CD14-positive monocyte (primary cell): ENCODE measurements at regions not wholly inside any gene's neighbourhood (a gene's known extent, or its start where the extent isn't known, plus 50 kb on each side); places are given as distances from the start of the nearest gene placed in this dataset.

ENCODE experiments used
- DNase-seq, 3 donors: peaks; one replicate each; pipeline ENCODE4 v3.0.0-alpha.2; 2011 to 2022
- H2AFZ ChIP-seq: 2 replicates; pipeline ENCODE4 v1.6.0; 2012; ENCODE audit warnings: mild to moderate bottlenecking, low read depth, low read length, inconsistent platforms; ENCODE audit not compliant: insufficient read depth, poor library complexity, severe bottlenecking
- H3K27ac ChIP-seq, 2 donors: 1 replicate in 1 of 2; 2 replicates in 1 of 2; pipeline ENCODE4 v1.5.1; 2012 to 2013; ENCODE audit warnings: low read length in 2 of 2, control low read depth in 1 of 2, inconsistent platforms in 1 of 2, low read depth in 1 of 2, mild to moderate bottlenecking in 1 of 2
- H3K27me3 ChIP-seq, 2 donors: one replicate each; pipeline versions ENCODE4 v1.6.0 to v1.6.1; 2011 to 2013; ENCODE audit warnings: low read length in 2 of 2; ENCODE audit not compliant: control insufficient read depth in 2 of 2, insufficient read depth in 2 of 2
- H3K36me3 ChIP-seq, 2 donors: replicated peaks in 1 of 2; 1 replicate in 1 of 2; 2 replicates in 1 of 2; pipeline versions ENCODE4 v1.5.1 to v1.6.1; 2012 to 2013; ENCODE audit warnings: low read length in 2 of 2, control low read depth in 1 of 2, inconsistent platforms in 1 of 2, mild to moderate bottlenecking in 1 of 2; ENCODE audit not compliant: insufficient read depth in 2 of 2, control insufficient read depth in 1 of 2
- H3K4me1 ChIP-seq, 2 donors: 1 replicate in 1 of 2; 2 replicates in 1 of 2; pipeline versions ENCODE4 v1.5.1 to v1.6.1; 2012 to 2013; ENCODE audit warnings: low read length in 2 of 2, control low read depth in 1 of 2, inconsistent platforms in 1 of 2, mild to moderate bottlenecking in 1 of 2, moderate library complexity in 1 of 2; ENCODE audit not compliant: insufficient read depth in 2 of 2, control insufficient read depth in 1 of 2
- H3K4me2 ChIP-seq: replicated peaks from 2 replicates; pipeline ENCODE3; 2012; ENCODE audit warnings: low read length, moderate library complexity, mild to moderate bottlenecking; ENCODE audit not compliant: poor library complexity, severe bottlenecking; ENCODE audit errors: extremely low read depth
- H3K4me3 ChIP-seq, 3 experiments: fragments of 200-600 bp in 1 of 3; sonication (generic) in 1 of 3; replicated peaks in 1 of 3; 1 replicate in 2 of 3; 2 replicates in 1 of 3; pipeline ENCODE4 v1.5.1; 2011 to 2013; ENCODE audit warnings: low read length in 3 of 3, mild to moderate bottlenecking in 3 of 3, control low read depth in 2 of 3, low read depth in 2 of 3, inconsistent platforms in 1 of 3, moderate library complexity in 1 of 3
- H3K79me2 ChIP-seq: 2 replicates; pipeline ENCODE4 v1.6.0; 2012; ENCODE audit warnings: mild to moderate bottlenecking, control low read depth, inconsistent platforms, low read length, moderate library complexity; ENCODE audit not compliant: insufficient read depth
- H3K9ac ChIP-seq: 2 replicates; pipeline ENCODE4 v1.6.0; 2017; ENCODE audit warnings: low read length, mild to moderate bottlenecking; ENCODE audit not compliant: insufficient read depth, poor library complexity, severe bottlenecking
- H3K9me3 ChIP-seq, 2 donors: replicated peaks in 1 of 2; 1 replicate in 1 of 2; 2 replicates in 1 of 2; pipeline versions ENCODE4 v1.5.1 to v1.6.1; 2012 to 2013; ENCODE audit warnings: low read length in 2 of 2, control low read depth in 1 of 2; ENCODE audit not compliant: control insufficient read depth in 1 of 2, insufficient read depth in 1 of 2
- H4K20me1 ChIP-seq: 2 replicates; pipeline ENCODE4 v1.6.0; 2012; ENCODE audit warnings: mild to moderate bottlenecking, low read length, control low read depth, moderate library complexity; ENCODE audit not compliant: insufficient read depth
- H3K27ac Mint-ChIP-seq, 7 donors: one replicate each; pipeline ENCODE4 v1.8.0; 2020; ENCODE audit warnings: mild to moderate bottlenecking in 7 of 7, mixed read lengths in 7 of 7, moderate library complexity in 6 of 7, inconsistent platforms in 2 of 7
- H3K27me3 Mint-ChIP-seq, 3 donors: one replicate each; pipeline ENCODE4 v1.8.0; 2021 to 2022; ENCODE audit warnings: low read depth in 3 of 3, mild to moderate bottlenecking in 3 of 3, mixed read lengths in 3 of 3, moderate library complexity in 3 of 3, inconsistent platforms in 1 of 3
- H3K36me3 Mint-ChIP-seq, 2 donors: one replicate each; pipeline ENCODE4 v1.8.0; 2020; ENCODE audit warnings: mixed read lengths in 2 of 2, inconsistent platforms in 1 of 2, mild to moderate bottlenecking in 1 of 2
- H3K4me1 Mint-ChIP-seq: one replicate; pipeline ENCODE4 v1.8.0; 2020; ENCODE audit warnings: mild to moderate bottlenecking, mixed read lengths
- H3K4me3 Mint-ChIP-seq, 2 donors: one replicate each; pipeline ENCODE4 v1.8.0; 2020; ENCODE audit warnings: mild to moderate bottlenecking in 2 of 2, mixed read lengths in 2 of 2, moderate library complexity in 1 of 2
- H3K9me3 Mint-ChIP-seq, 7 donors: one replicate each; pipeline ENCODE4 v1.8.0; 2020 to 2022; ENCODE audit warnings: mixed read lengths in 7 of 7, mild to moderate bottlenecking in 6 of 7, moderate library complexity in 6 of 7, inconsistent platforms in 2 of 7
- WGBS: methylation state at CpG from one replicate; pipeline ENCODE4 v1.1.5; 2013; ENCODE audit warnings: missing lambda C conversion rate; ENCODE audit not compliant: insufficient coverage; 5-methylcytosine and 5-hydroxymethylcytosine counted together
- intact Hi-C, 2 donors: fragments of 100-400 bp; cut with micrococcal nuclease; formaldehyde crosslinking; loops; one replicate each; pipeline versions ENCODE4 v1.15.0 to v1.15.1; 2023
- TF ChIP-seq, protein P1 (sequence below): fragments of 200-600 bp; IDR thresholded peaks from one replicate; pipeline ENCODE4 v1.8.0; 2022; ENCODE audit warnings: antibody characterized with exemption, mild to moderate bottlenecking

DNA sequence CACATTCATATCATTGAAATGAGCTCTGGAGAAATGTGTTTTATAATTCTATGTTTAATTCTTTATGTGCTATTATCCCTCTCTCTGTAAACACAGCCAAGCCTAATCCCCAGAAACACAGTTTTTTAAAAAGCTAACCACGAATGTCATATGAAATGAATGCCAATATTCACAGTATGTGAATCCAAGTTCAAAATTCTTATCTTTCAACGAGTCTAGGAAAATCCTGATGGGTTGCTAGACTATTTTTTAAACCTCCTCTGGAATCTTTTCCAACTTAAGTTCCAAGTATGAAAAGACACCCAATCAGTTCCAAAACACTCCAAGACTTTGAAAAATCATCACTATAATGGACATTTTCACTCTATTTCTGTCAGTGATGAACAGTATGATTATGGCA, 689.3 kb downstream of the HACE1 start:
- TF ChIP-seq, protein P1, sequence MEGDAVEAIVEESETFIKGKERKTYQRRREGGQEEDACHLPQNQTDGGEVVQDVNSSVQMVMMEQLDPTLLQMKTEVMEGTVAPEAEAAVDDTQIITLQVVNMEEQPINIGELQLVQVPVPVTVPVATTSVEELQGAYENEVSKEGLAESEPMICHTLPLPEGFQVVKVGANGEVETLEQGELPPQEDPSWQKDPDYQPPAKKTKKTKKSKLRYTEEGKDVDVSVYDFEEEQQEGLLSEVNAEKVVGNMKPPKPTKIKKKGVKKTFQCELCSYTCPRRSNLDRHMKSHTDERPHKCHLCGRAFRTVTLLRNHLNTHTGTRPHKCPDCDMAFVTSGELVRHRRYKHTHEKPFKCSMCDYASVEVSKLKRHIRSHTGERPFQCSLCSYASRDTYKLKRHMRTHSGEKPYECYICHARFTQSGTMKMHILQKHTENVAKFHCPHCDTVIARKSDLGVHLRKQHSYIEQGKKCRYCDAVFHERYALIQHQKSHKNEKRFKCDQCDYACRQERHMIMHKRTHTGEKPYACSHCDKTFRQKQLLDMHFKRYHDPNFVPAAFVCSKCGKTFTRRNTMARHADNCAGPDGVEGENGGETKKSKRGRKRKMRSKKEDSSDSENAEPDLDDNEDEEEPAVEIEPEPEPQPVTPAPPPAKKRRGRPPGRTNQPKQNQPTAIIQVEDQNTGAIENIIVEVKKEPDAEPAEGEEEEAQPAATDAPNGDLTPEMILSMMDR = no peak
- H3K4me1 ChIP-seq = no peaks in the 10 kb centered on the region
- no peaks in the 10 kb centered on the region for H3K79me2 ChIP-seq
- H3K4me3 ChIP-seq = no peak overlapping the region
- no peaks in the 10 kb centered on the region for H4K20me1 ChIP-seq
- Mint-ChIP-seq H3K27me3 (no peaks in the 10 kb centered on the region), H3K4me3 (no peak overlapping the region), H3K27ac (no peak overlapping the region), H3K9me3 (peaks cover 0 to 8% (median 6%) of the 10 kb centered on the region in 7 donors), H3K36me3 (no peaks in the 10 kb centered on the region), H3K4me1 (no peaks in the 10 kb centered on the region)
- H3K27me3 ChIP-seq = no peaks in the 10 kb centered on the region
- DNase-seq = no peak
- H3K9me3 ChIP-seq = peaks cover 0 to 3% of the 10 kb centered on the region in 2 donors
- 79% methylated on average over 2 of the region's 2 CpGs for WGBS
- H2AFZ ChIP-seq = no peak overlapping the region
- no peak overlapping the region for H3K9ac ChIP-seq
- H3K36me3 ChIP-seq = no peaks in the 10 kb centered on the region
- no peak overlapping the region for H3K4me2 ChIP-seq
- H3K27ac ChIP-seq = no peak overlapping the region
- intact Hi-C loops = no loop called here

DNA sequence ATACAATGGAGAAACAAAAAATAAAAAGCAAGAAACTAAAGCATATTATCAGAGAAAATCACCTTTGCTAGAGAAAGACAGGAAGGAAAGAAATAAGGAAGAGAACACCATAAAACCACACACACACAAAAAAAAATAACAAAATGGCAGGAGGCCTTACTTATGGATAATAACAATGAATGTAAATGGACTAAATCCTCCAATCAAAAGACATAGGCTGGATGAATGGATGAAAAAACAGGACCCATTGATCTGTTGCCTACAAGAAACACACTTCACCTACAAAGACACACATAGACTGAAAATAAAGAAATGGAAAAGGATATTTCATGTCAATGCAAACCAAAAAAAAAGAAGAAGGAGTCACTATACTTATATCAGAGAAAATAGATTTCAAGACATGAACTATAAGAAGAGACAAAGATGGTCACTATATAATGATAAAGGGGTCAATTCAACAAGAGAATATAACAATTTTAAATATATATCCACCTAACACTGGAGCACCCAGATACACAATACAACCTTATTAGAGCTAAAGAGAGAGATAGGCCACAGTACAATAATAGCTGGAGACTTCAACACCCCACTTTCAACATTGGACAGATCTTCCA, 693.6 kb downstream of the HACE1 start:
- Histone ChIP-seq H3K4me1 (no peaks in the 10 kb centered on the region), H3K9ac (no peak overlapping the region), H3K4me3 (no peak overlapping the region), H3K4me2 (no peak overlapping the region), H3K36me3 (no peaks in the 10 kb centered on the region), H3K27me3 (no peaks in the 10 kb centered on the region), H3K9me3 (peaks cover 9 to 21% of the 10 kb centered on the region in 2 donors), H3K79me2 (no peaks in the 10 kb centered on the region), H4K20me1 (no peaks in the 10 kb centered on the region), H3K27ac (no peak overlapping the region), H2AFZ (no peak overlapping the region)
- no peaks in the 10 kb centered on the region for H3K36me3 Mint-ChIP-seq
- TF ChIP-seq, protein P1 = no peak
- intact Hi-C loops = no loop called here
- H3K9me3 Mint-ChIP-seq = peaks cover 4 to 22% (median 15%) of the 10 kb centered on the region in 7 donors
- no peak for DNase-seq
- H3K27ac Mint-ChIP-seq = no peak overlapping the region
- no peak overlapping the region for H3K4me3 Mint-ChIP-seq
- no peaks in the 10 kb centered on the region for H3K4me1 Mint-ChIP-seq
- no peaks in the 10 kb centered on the region for H3K27me3 Mint-ChIP-seq
